ENCODE measurements at regions not wholly inside any gene's neighbourhood (a gene's known extent, or its start where the extent isn't known, plus 50 kb on each side); places are given as distances from the start of the nearest gene placed in this dataset.
"Not testable (repeated sequence)": the region's sequence is repeated elsewhere in the genome, so short reads cannot be mapped to it uniquely, and the experiment has no call there.

- DNase-seq, result no peak
Measured at GRCh38 chr2:171266102-171266501, 105.4 kb upstream of the TLK1 start.

GRCh38 chr2:171261529-171261928 lies 100.8 kb upstream of the TLK1 start:
- not testable (repeated sequence) for DNase-seq

GRCh38 chr2:171260471-171261424 lies 100.1 kb upstream of the TLK1 start:
- DNase-seq, result no peak

DNA sequence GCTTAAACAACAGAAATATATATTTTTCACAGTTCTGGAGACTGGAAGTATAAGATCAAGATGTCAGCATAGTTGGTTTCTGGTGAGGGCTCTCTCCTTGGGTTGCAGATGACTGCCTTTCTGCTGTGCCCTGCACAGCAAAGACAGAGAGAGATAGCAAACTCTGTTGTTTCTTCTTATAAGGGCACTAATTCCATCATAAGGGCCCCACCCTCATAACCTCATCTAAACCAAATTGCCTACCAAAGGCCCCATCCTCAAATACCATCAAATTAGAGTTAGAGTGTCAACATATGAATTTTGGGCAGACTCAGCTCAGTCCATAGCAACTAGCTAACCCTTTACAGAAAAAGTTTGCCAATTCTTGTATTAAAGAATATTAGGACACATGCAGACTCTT lies 94.0 kb upstream of the TLK1 start:
- DNase-seq, result no peak

GRCh38 chr2:171253900-171254650 lies 93.4 kb upstream of the TLK1 start:
- no peak for DNase-seq

DNA sequence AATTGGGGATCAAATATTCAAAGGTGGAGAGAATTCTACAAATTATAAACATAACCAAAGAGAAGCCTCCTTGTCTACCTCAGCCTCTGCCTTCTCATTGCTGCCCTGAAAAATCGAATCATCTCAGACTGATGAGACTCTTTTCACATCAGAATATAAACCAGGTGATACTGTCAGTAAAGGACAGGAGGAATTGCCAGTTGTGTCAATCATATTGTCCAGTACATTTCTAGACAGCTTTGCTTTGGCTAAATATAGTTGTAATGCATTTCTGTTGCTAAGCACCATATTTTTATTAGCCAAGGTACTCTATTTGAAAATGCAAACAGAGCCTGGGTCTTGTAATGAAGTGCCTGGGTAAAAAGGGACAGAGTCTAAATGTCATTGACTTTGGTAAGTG lies 92.6 kb upstream of the TLK1 start:
- no peak for DNase-seq

- DNase-seq, result no peak
Measured at GRCh38 chr2:171249689-171250088, 89.0 kb upstream of the TLK1 start.

DNA sequence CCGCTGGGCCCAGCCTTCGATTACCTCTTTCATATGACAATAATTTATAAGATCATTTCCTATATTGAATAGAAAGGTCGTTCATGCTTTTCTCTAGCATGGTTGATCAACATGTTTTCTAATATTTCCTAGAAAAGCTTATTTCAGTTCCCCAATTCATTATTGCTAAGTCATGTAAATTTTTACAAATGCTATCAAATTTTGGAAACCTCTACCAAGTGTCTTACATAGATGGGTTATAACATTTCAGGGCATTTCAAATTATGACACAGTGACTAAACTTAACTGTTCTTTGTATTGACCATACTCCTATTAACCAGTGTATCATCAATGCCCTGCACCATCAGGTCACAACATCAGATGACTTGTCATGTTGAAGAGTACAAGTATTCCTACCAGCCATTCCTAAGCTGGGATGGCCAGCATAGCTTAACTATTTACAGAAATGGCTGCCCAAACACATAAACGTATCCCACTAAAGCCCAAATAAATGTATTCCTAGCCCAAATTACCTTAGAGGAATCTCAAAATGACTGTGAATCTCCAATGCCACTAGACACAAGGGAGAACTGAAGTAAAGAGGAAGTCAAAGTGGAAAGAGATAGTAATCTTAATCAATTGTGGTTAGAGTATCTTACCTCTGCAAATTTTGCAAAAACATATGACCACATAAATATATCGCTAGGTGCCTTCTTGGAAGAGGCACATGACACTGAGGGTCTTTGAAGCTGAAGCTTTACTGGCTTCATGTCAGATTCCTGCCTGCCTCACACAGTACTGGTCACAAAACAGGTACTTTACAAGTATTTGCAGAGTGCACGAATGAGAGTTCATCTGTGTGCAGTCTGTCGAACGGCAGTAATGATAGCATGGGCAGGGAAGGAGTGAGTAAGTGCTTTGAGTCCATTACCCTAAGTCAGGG lies 87.3 kb upstream of the TLK1 start:
- DNase-seq, result peak; percentile 11

- DNase-seq, result no peak
Measured at GRCh38 chr2:171244970-171245782, 84.5 kb upstream of the TLK1 start.

GRCh38 chr2:171244466-171244969 lies 83.8 kb upstream of the TLK1 start:
- DNase-seq, result no peak

- no peak for DNase-seq
Measured at GRCh38 chr2:171241771-171242170, 81.1 kb upstream of the TLK1 start.

DNA sequence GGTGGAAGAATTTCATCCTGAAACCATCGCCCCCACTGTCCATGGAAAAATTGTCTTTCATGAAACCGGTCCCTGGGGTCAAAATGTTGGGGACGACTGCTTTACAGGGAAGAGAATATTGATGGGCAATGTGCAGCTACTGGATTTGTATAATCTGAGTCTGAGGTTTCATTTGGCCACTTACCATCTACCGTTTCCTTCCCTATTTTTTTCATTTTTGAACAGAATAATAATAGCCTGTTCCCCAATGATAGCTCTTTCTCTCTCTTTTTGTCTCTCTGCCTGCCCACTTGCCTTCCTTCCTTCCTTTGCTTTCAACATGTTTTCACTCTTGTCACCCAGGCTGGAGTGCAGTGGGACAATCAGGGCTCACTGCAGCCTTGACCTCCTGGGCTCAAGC lies 78.3 kb upstream of the TLK1 start:
- no peak for DNase-seq

GRCh38 chr2:171237751-171238505 lies 77.2 kb upstream of the TLK1 start:
- DNase-seq, result no peak

DNA sequence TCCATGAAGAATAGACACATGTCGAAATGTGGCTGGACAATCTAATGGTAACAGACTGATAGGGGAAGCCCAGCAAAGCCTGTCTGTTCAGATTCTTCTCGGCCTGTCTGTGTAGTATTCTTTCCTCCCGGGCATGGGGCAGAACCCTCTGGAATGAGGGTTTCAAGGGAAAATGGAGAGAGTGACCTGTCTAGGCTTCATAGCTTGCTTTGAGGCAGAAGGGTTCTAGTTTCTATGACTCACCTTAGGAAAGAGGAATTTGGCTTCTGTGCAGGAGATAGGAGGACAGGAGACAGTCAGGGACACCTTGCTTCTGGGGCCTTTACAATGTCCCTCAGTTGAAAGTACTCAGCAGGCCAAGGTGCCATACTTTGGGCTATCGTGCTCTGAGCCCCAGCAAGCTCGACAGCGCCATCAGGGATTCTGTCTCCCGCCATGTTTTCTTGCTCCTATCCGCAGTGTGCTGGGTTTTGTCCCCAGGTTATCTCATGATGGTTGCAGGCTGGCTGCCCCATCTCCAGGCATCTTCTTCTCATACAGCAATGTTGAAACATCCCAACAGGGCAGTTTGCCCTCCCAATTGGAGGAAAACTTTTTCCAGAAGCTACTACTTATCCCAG lies 74.7 kb upstream of the TLK1 start:
- no peak for DNase-seq

GRCh38 chr2:171230176-171230575 lies 69.5 kb upstream of the TLK1 start:
- no peak for DNase-seq

- no peak for DNase-seq
Measured at GRCh38 chr2:171228826-171229225, 68.1 kb upstream of the TLK1 start.

- no peak for DNase-seq
Measured at GRCh38 chr2:171227066-171227782, 66.5 kb upstream of the TLK1 start.

DNA sequence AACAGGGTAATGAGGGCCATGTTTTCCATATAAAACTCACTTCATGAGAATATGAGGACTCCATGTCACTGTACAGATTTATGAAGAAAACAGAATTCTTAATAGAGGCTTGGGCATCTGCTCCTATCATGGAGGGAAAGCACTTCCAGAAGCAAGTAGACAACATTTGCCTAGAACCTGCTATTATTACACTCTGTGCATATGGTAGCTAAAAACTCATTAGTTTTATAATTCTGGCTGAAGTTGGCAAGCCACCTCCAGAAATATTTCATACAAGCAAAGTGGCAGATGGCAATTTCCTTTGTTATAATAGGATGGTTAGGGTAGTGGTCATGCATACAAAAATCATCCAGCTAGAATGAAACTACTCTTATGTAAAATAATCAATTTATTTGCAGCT lies 65.8 kb upstream of the TLK1 start:
- no peak for DNase-seq

GRCh38 chr2:171225989-171226388 lies 65.3 kb upstream of the TLK1 start:
- DNase-seq, result no peak
